ENCODE measurements at regions not wholly inside any gene's neighbourhood (a gene's known extent, or its start where the extent isn't known, plus 50 kb on each side); places are given as distances from the start of the nearest gene placed in this dataset.

GRCh38 chr11:134750619-134751018 is 338.6 kb upstream of the B3GAT1 start:
- TF ChIP-seq POLR2A (IDR thresholded peaks at IDR 0.05; ENCODE audit: control extremely low read depth in 1 of 2, low read depth in 2 of 2, low read length in 2 of 2): no peak
- TF ChIP-seq RFX5 (IDR thresholded peaks at IDR 0.05; ENCODE audit: borderline replicate concordance, low read depth, low read length): no peak
- TF ChIP-seq, protein P1, sequence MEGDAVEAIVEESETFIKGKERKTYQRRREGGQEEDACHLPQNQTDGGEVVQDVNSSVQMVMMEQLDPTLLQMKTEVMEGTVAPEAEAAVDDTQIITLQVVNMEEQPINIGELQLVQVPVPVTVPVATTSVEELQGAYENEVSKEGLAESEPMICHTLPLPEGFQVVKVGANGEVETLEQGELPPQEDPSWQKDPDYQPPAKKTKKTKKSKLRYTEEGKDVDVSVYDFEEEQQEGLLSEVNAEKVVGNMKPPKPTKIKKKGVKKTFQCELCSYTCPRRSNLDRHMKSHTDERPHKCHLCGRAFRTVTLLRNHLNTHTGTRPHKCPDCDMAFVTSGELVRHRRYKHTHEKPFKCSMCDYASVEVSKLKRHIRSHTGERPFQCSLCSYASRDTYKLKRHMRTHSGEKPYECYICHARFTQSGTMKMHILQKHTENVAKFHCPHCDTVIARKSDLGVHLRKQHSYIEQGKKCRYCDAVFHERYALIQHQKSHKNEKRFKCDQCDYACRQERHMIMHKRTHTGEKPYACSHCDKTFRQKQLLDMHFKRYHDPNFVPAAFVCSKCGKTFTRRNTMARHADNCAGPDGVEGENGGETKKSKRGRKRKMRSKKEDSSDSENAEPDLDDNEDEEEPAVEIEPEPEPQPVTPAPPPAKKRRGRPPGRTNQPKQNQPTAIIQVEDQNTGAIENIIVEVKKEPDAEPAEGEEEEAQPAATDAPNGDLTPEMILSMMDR (IDR thresholded peaks at IDR 0.05; ENCODE audit: control extremely low read depth in 1 of 3, insufficient read depth in 1 of 3, low read depth in 1 of 3, low read length in 3 of 3): no peak
- TF ChIP-seq GABPA (IDR thresholded peaks at IDR 0.05; ENCODE audit: borderline replicate concordance, insufficient read depth, low read length): no peak
- TF ChIP-seq TAF1 (IDR thresholded peaks at IDR 0.05; ENCODE audit: low read depth, low read length): no peak
